PFSK-1 (cell line): ENCODE measurements at regions not wholly inside any gene's neighbourhood (a gene's known extent, or its start where the extent isn't known, plus 50 kb on each side); places are given as distances from the start of the nearest gene placed in this dataset.

Experiments used
- FOXP2 ChIP-seq: optimal IDR thresholded peaks from 2 replicates; pipeline ENCODE3; 2011; ENCODE audit warnings: borderline replicate concordance, control low read depth, inconsistent platforms; ENCODE audit not compliant: insufficient read depth; ENCODE audit errors: extremely low read length, extremely low read depth
- POLR2AphosphoS5 ChIP-seq: IDR thresholded peaks from 2 replicates; pipeline ENCODE4 v1.6.1; 2012; ENCODE audit warnings: low read depth, mild to moderate bottlenecking, control low read depth, low read length, moderate library complexity
- REST ChIP-seq, 2 experiments: IDR thresholded peaks; 2 replicates each; pipeline versions ENCODE4 v1.6.1 to v1.8.0; 2011 to 2012; ENCODE audit warnings: low read depth in 2 of 2, low read length in 2 of 2, control low read depth in 1 of 2, inconsistent platforms in 1 of 2, mild to moderate bottlenecking in 1 of 2, moderate library complexity in 1 of 2; ENCODE audit not compliant: insufficient read depth in 1 of 2
- SIN3A ChIP-seq: IDR thresholded peaks from 2 replicates; pipeline ENCODE4 v1.6.1; 2012; ENCODE audit warnings: mild to moderate bottlenecking, low read length, moderate library complexity, borderline replicate concordance; ENCODE audit not compliant: insufficient read depth
- TAF1 ChIP-seq: IDR thresholded peaks from 2 replicates; pipeline ENCODE4 v1.6.1; 2012; ENCODE audit warnings: low read length, control low read depth, borderline replicate concordance; ENCODE audit not compliant: insufficient read depth

GRCh38 chr13:105285526-105285925 is 1249.9 kb downstream of the EFNB2 start:
- no peak for TF ChIP-seq POLR2AphosphoS5
- TF ChIP-seq REST (IDR thresholded peaks at IDR 0.05; ENCODE audit: insufficient read depth in 1 of 2, low read depth in 2 of 2, low read length in 2 of 2) = no peak
- TF ChIP-seq FOXP2 = no peak
- TF ChIP-seq SIN3A = no peak
- no peak for TF ChIP-seq TAF1

GRCh38 chr13:105282406-105283285 is 1252.8 kb downstream of the EFNB2 start:
- TF ChIP-seq REST (IDR thresholded peaks at IDR 0.05; ENCODE audit: insufficient read depth in 1 of 2, low read depth in 2 of 2, low read length in 2 of 2) (no peak), POLR2AphosphoS5 (no peak), FOXP2 (no peak), SIN3A (no peak), TAF1 (no peak)

GRCh38 chr13:105278943-105279381 is 1256.5 kb downstream of the EFNB2 start:
- no peak for TF ChIP-seq TAF1
- TF ChIP-seq REST (IDR thresholded peaks at IDR 0.05; ENCODE audit: insufficient read depth in 1 of 2, low read depth in 2 of 2, low read length in 2 of 2) = no peak
- TF ChIP-seq SIN3A = no peak
- no peak for TF ChIP-seq FOXP2

GRCh38 chr13:105276571-105276970 is 1258.9 kb downstream of the EFNB2 start:
- no peak for TF ChIP-seq POLR2AphosphoS5
- TF ChIP-seq REST (IDR thresholded peaks at IDR 0.05; ENCODE audit: insufficient read depth in 1 of 2, low read depth in 2 of 2, low read length in 2 of 2) = no peak
- TF ChIP-seq TAF1 = no peak
- no peak for TF ChIP-seq FOXP2
- TF ChIP-seq SIN3A = no peak
